HG03469 (cell line): ENCODE measurements at regions not wholly inside any gene's neighbourhood (a gene's known extent, or its start where the extent isn't known, plus 50 kb on each side); places are given as distances from the start of the nearest gene placed in this dataset.
"Not testable (repeated sequence)": the region's sequence is repeated elsewhere in the genome, so short reads cannot be mapped to it uniquely, and the experiment has no call there.

Experiments
- ATAC-seq: cut with Tn5 transposase; IDR thresholded peaks from one replicate; pipeline ENCODE4 v1.9.1; 2021; ENCODE audit warnings: mild to moderate bottlenecking, moderate library complexity, moderate number of reproducible peaks; ENCODE audit not compliant: unreplicated experiment

- ATAC-seq, result no peak
These were observed 795.0 kb downstream of the CENPC start for GRCh38 chr4:66750273-66750672.

GRCh38 chr4:66746918-66747317 lies 798.4 kb downstream of the CENPC start:
- not testable (repeated sequence) for ATAC-seq

- ATAC-seq, result no peak
These were observed 804.2 kb downstream of the CENPC start for GRCh38 chr4:66741081-66741480.

GRCh38 chr4:66736606-66737005 lies 808.7 kb downstream of the CENPC start:
- ATAC-seq, result no peak

DNA sequence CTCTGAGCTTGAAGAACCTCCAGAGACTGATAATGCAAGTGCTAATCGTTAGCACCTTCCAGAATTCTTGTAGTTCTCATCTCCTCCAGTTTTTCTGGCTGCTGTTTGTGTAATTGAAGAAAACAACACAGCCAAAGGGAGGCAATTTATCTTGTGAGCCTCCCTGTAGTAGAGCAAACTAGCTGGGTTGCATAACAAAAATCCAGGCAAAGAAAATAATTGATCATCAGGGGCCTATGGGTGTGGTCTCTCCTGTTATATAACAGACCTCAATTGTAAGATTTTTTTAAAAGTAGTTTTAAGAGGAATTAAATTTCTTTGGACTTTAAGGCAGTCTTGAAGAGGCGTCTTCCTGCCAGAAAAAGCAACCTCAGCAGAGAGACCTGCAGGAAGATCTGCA lies 817.0 kb downstream of the CENPC start:
- ATAC-seq, result no peak

GRCh38 chr4:66712301-66712921 lies 832.9 kb downstream of the CENPC start:
- ATAC-seq, result not testable (repeated sequence)

DNA sequence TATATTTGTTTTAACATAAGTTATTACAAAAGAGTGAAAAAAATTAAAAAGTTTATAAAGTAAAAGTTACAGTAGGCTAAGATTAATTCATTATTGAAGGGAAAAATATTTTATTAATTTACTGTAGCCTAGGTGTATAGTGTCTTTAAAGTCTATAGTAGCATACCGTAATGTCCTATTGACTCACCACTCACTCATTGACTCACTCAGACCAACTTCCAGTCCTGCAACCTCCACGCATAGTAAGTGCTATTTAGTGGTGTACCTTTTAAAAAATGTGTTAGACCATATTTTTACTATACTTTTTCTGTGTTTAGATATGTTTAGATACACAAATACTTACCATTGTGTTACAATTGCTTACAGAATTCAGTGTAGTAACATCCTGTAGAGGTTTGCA lies 841.1 kb downstream of the CENPC start:
- no peak for ATAC-seq

DNA sequence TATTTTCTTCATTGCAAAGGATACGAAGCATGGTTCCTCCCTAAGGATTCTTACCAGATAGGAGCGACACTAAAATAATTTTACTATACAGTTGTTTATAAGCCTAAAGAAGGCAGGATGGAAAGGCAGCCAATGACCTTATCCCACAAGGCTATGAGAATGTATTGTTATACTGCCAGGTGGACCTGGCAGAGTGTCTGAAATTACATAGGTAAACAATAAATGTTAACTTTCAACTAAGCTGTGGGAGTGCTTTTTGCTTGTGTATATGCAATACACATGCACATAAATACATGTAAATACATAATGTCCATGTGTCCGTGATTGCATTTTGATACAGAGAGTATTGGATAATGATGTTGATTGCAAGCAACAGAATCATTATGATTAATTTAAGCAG lies 850.6 kb downstream of the CENPC start:
- no peak for ATAC-seq

GRCh38 chr4:66693694-66694093 lies 851.6 kb downstream of the CENPC start:
- no peak for ATAC-seq

GRCh38 chr4:66691101-66691500 lies 854.2 kb downstream of the CENPC start:
- no peak for ATAC-seq

DNA sequence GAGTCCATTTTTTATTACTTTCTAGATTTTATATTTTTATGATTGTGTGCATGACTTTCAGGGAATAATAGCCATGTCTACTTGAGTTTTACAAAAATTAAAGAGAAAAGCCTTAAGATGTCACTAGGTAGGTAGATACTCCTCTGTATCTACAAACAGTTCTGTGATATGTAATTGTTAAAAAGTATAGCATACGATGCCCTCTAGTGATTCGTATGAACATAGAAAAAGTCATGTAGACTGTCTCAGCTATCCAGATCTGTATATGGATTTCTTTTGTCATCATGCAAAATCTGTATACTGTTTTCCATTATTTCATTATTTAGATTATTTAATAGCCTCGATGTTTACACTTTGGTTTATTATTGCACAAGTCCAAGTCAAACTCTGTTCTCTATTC lies 856.6 kb downstream of the CENPC start:
- ATAC-seq, result no peak

DNA sequence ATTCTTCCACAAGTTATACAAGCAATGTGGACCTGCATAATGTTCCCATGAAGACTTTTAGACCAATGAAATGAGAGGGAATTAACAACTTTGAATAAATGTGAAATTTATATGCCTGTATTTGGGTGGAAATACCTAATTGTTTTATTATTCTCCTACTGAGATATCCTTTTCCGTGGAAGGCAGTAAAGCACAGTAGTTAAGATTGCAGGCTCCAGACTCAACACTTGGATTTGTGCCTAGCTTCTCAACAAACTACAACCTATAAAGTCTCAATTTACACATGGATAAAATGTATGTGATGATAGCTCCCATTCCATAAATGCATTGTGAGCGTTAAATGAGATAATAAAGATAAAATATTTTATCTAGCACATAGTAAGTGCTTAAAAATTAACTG lies 857.8 kb downstream of the CENPC start:
- ATAC-seq, result no peak

DNA sequence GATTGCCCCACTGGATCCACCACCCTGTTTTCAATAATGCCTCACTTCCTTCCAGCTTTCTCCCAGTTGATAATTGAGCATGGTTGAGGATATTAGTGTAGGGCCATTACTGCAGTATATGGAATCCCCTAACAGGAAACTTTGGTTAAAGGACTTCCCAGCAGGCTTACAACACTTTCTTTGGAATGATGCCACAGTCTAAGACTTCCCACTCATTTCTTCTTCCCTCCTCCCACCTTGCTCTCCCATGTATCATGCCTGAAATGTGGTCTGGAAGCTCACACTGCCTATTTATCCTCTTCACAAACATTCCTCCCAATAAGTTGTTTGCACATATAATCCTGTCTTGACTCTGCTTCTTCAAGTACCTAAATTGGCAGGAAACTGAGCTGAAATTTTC lies 863.3 kb downstream of the CENPC start:
- no peak for ATAC-seq

DNA sequence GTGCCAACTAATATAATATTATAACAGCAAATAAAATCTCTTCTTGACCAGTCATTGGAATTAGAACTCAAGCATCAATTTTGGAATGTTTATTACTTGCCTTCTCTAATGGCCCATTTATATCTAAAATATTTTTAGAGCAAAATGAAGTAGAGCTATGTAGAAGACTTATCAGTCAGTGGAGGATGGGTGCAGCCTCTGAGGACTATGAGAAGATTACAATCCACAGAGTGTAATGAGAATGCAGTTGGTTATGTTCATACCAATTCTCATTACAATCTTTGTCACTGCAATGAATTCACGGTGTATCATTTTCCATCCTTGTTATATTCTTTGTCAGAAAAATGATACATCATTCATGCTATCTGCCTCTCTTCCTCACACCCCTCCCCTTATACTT lies 878.1 kb downstream of the CENPC start:
- no peak for ATAC-seq

- ATAC-seq, result no peak
These were observed 882.7 kb downstream of the CENPC start for GRCh38 chr4:66662620-66663019.

GRCh38 chr4:66658809-66659208 lies 886.5 kb downstream of the CENPC start:
- no peak for ATAC-seq

DNA sequence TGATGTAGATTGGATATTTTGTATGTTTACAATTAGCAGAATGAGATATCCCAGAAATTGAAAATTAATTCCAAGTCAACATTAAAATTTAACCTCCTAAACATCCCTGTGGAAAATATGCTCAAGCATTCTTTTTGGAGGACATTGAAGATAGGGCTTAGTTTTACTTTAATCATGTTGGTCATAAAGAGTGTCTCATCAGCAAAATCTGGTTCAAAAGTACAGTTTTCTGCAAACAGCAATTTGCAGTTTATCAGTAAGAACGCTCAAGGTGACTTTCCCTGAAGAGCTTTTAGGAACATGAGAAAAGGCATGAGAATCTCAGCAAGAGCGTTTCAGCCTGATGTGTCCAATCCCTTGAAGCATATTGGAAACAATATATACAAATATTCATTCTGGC lies 889.8 kb downstream of the CENPC start:
- no peak for ATAC-seq

DNA sequence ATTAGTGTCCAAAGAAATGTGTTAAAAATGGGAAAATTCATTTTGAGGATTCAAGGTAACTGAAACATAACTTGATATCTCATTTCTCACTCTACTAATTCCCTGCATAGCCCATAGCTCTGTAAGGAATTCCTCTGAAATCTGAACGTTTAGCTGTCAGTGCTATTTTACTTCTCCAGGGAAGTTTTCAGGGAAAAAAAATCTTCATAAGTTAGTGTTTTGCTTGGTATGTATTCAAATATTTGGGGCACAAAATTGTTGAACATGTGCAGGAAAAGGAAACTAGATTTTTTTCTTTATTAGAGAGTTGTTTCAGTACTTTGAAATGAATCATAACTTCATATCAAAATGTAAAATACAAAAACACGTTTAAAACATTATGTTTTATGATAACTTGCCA lies 891.4 kb downstream of the CENPC start:
- ATAC-seq, result no peak

GRCh38 chr4:66649236-66649635 lies 896.1 kb downstream of the CENPC start:
- no peak for ATAC-seq

- ATAC-seq, result no peak
These were observed 897.4 kb downstream of the CENPC start for GRCh38 chr4:66647926-66648325.

DNA sequence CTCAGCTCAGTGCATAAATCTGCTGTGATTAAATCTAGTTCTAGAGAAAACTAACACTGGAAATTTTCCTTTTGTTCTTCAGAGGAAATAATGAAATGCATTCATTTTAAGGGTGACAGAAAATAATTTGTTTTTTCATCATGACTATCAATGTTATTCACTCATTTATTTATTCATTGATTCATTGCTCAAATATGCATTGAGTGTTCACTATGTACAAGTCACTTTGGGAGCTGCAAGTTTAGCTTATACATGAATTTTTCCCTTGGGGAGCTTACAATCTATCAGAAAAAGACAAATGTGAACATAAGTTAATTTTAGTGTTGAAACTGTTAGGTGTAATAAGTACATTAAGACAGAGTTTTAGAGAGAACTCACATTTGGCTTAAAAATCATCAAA lies 897.8 kb downstream of the CENPC start:
- ATAC-seq, result no peak

DNA sequence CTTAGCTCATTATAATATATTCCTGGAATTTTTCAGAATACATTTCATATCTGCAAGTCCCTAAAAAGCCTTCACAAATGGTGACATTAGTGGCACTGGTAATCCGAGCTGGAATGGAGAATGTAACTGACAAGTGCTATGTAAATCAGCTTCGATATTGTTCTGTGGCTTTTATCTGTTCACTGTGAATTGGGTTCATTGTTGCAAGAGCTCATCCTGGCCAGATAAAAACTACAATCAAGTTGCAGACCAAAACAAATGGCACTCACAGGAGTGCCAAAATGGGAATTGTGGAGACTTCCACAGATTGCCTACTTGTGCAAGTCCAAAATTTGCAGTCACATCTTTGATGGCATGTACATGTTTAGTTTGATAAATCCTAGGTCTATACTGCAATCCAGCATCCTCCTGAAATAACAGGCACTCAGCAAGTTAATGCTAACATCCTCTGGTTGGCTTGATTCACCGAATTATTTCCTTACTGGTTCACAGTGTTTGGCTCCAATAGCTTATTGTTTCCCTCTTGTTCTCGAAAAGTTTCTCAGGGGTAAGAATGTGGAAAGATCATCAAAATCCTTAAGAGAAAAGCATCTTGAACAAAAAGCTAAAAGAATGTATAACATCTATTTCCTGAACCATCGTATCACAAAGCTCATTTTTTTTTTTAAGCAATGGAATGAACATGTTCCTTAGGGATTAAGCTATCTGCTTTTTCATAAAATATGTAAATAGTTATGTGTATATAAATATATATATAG lies 904.9 kb downstream of the CENPC start:
- ATAC-seq, result no peak

- ATAC-seq, result no peak
These were observed 905.9 kb downstream of the CENPC start for GRCh38 chr4:66639361-66639760.
